ENCODE measurements at regions not wholly inside any gene's neighbourhood (a gene's known extent, or its start where the extent isn't known, plus 50 kb on each side); places are given as distances from the start of the nearest gene placed in this dataset.

DNA sequence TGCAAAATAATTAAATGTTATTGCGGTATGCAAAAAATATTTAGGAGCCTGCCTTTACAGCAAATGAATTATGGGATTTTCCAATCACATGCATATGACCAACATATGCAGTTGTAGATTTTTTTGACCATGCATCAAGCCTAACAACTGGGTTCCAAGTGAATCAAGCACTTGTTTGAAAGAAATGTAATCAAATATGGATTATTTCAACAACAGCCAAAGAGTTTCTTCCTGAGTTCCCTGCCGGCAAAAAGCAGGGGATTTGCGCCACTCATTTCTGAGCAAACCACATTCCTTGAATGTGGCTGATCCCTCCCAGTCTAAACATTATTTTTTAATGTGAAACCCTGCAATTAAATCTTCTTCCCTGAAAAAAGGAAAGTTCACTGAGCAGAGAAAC is 100.1 kb upstream of the ADTRP start:
- no peak for DNase-seq (ENCODE audit: low read depth)
- Histone ChIP-seq H3K4me3 (ENCODE audit: low read depth, low read length) (no peak overlapping the region), H3K36me3 (ENCODE audit: control insufficient read depth, insufficient read depth, low read length) (no peaks in the 10 kb centered on the region), H3K27me3 (ENCODE audit: control insufficient read depth, insufficient read depth, low read length) (no peaks in the 10 kb centered on the region)
- TF ChIP-seq, protein P1, sequence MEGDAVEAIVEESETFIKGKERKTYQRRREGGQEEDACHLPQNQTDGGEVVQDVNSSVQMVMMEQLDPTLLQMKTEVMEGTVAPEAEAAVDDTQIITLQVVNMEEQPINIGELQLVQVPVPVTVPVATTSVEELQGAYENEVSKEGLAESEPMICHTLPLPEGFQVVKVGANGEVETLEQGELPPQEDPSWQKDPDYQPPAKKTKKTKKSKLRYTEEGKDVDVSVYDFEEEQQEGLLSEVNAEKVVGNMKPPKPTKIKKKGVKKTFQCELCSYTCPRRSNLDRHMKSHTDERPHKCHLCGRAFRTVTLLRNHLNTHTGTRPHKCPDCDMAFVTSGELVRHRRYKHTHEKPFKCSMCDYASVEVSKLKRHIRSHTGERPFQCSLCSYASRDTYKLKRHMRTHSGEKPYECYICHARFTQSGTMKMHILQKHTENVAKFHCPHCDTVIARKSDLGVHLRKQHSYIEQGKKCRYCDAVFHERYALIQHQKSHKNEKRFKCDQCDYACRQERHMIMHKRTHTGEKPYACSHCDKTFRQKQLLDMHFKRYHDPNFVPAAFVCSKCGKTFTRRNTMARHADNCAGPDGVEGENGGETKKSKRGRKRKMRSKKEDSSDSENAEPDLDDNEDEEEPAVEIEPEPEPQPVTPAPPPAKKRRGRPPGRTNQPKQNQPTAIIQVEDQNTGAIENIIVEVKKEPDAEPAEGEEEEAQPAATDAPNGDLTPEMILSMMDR (IDR thresholded peaks at IDR 0.05; ENCODE audit: insufficient read depth, low read length, poor library complexity, severe bottlenecking): no peak

DNA sequence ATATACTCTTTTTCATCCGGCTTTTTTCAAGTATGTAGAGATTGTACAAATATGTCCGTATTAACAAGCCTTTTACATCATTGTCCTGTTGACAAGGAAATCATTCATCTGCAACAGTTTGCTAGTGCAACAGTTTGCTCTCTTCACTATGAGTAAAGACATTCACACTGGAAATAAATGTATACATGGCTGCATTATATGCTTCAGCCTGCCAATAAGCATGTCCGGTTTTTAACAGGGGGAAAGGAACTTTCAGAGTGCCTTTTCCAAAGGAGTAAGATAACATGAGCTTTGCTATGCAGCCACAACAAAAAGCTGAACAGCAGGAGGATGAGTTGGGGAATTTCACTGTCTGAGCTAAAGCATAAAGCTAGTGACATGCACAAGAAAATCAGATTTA is 99.4 kb upstream of the ADTRP start:
- TF ChIP-seq, protein P1 (IDR thresholded peaks at IDR 0.05; ENCODE audit: insufficient read depth, low read length, poor library complexity, severe bottlenecking): no peak
- no peak for DNase-seq (ENCODE audit: low read depth)
- Histone ChIP-seq H3K4me3 (ENCODE audit: low read depth, low read length) (no peak overlapping the region), H3K27me3 (ENCODE audit: control insufficient read depth, insufficient read depth, low read length) (no peaks in the 10 kb centered on the region), H3K36me3 (ENCODE audit: control insufficient read depth, insufficient read depth, low read length) (no peaks in the 10 kb centered on the region)

DNA sequence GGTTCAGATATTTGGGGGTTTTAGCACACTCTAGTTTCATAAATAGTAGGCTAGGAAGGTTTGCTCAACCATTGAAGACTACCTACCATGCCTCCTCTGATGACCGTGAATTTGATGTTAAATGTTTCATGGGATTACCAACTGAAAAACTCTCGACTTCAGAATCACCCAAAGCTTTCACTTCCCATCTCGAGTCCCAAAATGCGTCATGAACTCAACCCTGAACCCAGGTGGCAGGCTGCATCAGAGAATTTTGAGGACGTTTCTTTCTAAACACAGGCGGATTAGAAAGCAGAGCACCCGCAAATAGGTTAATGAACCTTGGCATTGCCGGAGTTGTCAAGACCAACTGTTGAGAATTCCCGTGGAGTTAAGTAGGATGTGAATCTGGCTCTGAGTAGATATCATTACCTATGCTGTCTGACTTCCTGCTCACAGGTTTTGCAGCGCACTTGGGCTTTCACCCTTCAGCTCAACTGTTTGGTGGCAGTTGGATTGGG is 98.4 kb upstream of the ADTRP start:
- TF ChIP-seq, protein P1 (IDR thresholded peaks at IDR 0.05; ENCODE audit: insufficient read depth, low read length, poor library complexity, severe bottlenecking): no peak
- no peak overlapping the region for H3K4me3 ChIP-seq (ENCODE audit: low read depth, low read length)

DNA sequence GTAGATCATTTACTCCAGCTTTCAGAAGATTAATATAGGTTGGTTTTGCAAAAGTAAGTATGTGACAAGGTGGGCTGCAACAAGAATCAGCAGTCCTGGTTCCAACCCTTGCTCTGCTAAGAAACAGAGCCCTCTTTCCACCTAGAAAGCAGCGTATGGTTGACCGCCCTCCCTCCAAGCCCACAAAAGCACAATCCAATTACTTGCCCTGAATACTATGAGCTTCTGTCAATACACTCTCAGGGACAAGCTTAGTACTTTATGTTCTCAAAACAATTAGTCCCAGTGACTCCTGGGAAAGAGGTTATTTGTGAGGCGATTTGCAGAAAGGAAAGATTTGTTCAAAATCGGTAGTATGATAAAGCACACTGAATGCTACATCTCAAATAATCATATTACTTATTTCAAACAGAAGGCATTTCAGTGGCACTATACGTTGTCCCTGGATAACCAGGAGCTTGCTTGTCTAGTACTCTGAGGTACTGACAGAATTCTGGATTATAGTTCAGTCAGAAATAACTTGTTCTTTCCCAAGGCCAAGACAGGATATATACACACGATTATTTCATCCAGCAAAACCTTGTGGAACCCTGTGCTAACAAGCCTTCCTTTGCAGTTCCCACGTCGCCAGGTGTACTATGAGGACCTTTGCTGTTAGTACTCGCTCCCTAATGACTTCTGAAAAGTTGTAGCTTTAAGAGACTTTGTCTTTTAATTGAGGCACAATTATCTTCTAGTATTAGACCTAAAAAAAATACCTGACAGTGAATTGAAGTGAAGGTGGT is 96.9 kb upstream of the ADTRP start:
- DNase-seq (ENCODE audit: low read depth): no peak
- Histone ChIP-seq H3K4me3 (ENCODE audit: low read depth, low read length) (no peak overlapping the region), H3K27me3 (ENCODE audit: control insufficient read depth, insufficient read depth, low read length) (no peaks in the 10 kb centered on the region), H3K36me3 (ENCODE audit: control insufficient read depth, insufficient read depth, low read length) (no peaks in the 10 kb centered on the region)
- TF ChIP-seq, protein P1 (IDR thresholded peaks at IDR 0.05; ENCODE audit: insufficient read depth, low read length, poor library complexity, severe bottlenecking): no peak

More for the DNA sequence above, 98.4 kb upstream of the ADTRP start:
- no peaks in the 10 kb centered on the region for H3K27me3 ChIP-seq (ENCODE audit: control insufficient read depth, insufficient read depth, low read length)
- no peak for DNase-seq (ENCODE audit: low read depth)
- H3K36me3 ChIP-seq (ENCODE audit: control insufficient read depth, insufficient read depth, low read length): no peaks in the 10 kb centered on the region

DNA sequence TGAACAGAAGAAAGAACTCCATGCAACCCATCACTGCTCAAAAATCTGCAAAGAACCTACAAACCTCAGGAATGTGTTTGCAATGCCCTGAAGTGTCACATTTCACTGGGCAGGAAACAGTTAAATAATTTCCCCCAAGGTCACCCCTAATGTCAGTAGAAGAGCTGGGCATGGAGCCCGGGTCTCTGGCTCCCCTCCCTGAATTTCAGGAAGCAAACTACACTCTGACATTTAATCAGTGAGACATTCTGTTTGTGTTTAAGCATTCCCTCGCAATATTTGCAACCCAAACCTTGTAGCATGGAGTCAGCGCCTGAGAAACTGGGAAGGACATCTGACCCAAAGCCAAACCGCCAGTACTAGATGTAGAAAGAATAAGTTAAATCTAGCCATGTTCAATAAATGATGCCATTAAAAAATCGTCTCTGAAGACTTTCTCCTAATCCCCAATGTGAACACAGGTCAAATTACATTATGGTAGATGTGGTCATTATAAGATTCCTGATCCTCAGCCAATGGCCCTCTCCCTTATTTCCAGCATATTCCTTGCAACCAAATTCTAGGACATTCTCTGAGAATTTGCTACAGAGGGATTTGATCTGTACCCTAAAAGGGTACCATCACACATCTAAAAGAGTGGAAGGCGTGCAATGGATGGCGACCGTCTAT is 91.2 kb upstream of the ADTRP start:
- no peak for DNase-seq (ENCODE audit: low read depth)
- H3K27me3 ChIP-seq (ENCODE audit: control insufficient read depth, insufficient read depth, low read length): no peaks in the 10 kb centered on the region
- H3K36me3 ChIP-seq (ENCODE audit: control insufficient read depth, insufficient read depth, low read length): no peaks in the 10 kb centered on the region
- no peak overlapping the region for H3K4me3 ChIP-seq (ENCODE audit: low read depth, low read length)
- TF ChIP-seq, protein P1 (IDR thresholded peaks at IDR 0.05; ENCODE audit: insufficient read depth, low read length, poor library complexity, severe bottlenecking): no peak

Data from kidney epithelial cell (primary cell).